ENCODE measurements at regions not wholly inside any gene's neighbourhood (a gene's known extent, or its start where the extent isn't known, plus 50 kb on each side); places are given as distances from the start of the nearest gene placed in this dataset.
"Not testable (repeated sequence)": the region's sequence is repeated elsewhere in the genome, so short reads cannot be mapped to it uniquely, and the experiment has no call there.

GRCh38 chr7:10465536-10465935 lies 508.1 kb upstream of the PHF14 start:
- not testable (repeated sequence) for TF ChIP-seq CTCF (IDR thresholded peaks at IDR 0.05; ENCODE audit: low read length); EZH2phosphoT487 (IDR thresholded peaks at IDR 0.05; ENCODE audit: low read length); EZH2 (optimal IDR thresholded peaks at IDR 0.05; ENCODE audit: low read depth, low read length)

All from MM.1S (cell line).